G401 (cell line): ENCODE measurements at regions not wholly inside any gene's neighbourhood (a gene's known extent, or its start where the extent isn't known, plus 50 kb on each side); places are given as distances from the start of the nearest gene placed in this dataset.
"Not testable (repeated sequence)": the region's sequence is repeated elsewhere in the genome, so short reads cannot be mapped to it uniquely, and the experiment has no call there.

Experiments
- DNase-seq: peaks from one replicate; pipeline ENCODE4 v3.0.0-alpha.2; 2015; ENCODE audit warnings: low spot score
- in situ Hi-C: cut with HindIII; loops from 2 replicates; pipeline ENCODE4 v1.10.0; 2016; ENCODE audit warnings: low sequenced_read_pairs, mixed read lengths

DNA sequence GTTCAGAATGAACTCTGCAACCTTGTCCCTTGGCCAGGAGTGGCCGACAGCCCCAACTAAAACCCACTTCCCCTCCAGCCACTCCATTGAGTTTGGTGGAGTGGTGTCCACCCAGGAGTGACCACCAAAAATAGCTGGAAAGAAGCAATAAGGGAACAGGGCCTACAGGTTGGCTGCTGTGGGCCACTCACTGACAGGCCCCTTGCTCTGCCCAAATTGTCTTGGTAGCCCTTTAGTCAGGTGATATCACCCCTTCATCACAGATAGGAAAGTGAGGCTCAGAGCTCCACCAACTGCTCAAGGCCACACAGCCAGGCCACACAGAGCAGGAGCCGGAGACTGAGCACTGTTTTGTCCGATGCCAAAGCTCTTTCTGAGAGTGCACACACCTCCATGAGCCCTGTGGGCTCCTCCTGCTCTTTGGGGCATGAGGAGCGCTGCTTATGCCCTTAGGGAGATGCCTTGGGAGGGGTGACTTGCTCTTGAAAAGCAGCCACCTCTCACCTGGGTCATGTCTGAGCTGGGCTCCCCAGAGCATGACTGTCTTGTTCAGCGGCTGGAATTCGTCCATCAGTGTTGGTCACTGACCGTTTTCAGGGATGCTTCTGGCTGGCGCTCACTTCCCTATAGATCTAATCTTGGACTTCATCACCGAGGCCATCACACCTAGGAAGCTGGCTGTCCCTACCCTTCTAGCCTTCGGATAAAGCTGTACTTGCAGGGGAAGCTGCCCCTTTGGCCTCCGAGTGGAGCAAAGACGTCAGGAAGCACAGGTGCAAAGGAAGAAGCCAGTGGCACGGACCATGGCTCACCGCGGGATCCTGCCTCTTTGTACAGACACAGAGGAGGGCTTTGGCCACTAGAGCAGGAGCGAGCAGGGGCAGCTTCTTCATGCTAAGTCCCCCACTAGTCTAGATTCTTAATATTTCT lies 186.0 kb upstream of the ZNF469 start:
- no peak for DNase-seq
- in situ Hi-C loops: no loop called here

- DNase-seq: no peak
- in situ Hi-C loops: no loop called here
Observed at GRCh38 chr16:88197481-88198456, 185.0 kb upstream of the ZNF469 start.

- in situ Hi-C loops, DNase-seq: not testable (repeated sequence)
Observed at GRCh38 chr16:88198457-88199295, 184.1 kb upstream of the ZNF469 start.

DNA sequence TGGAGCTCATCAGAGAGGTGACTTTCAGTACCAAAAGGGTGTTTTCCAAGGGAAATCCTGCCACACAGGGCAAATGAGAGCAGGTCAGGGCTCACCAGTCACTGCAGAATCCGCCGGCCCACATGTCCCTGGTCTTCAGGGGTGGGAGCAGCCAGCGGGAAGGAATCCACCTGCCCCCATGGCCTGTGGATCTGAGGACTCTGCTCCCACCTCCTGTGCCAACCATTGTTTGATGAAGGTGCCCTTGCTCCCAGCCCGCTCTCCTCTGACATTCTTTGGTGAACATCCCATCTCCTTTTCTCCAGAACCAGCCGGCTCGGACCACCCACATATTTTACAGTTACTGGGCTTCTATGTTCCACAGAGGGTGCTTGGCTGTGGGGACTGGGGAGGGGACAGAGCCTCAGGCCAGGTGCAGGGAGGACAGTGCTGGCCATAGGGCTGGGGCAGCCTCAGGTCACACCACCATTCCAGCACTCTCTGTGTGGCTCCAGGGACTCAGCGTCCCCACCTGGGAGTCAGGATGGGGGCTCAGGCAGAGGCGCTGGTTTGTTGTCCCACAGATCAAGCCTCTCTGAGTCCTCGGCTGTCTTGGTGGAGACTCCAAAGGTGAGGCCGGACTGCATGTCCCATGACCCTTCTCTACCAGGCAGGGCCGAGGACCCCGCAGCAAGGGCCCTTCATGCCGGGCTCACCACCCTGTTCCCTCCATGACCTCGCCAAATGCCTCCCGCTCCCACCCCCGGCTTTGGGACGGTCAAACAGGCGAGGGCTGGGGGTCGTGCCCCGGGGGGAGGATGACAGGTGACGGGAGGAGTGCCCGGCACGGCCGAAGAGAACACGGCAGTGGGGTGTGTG lies 183.2 kb upstream of the ZNF469 start:
- in situ Hi-C loops, DNase-seq: not testable (repeated sequence)

GRCh38 chr16:88200154-88200895 lies 182.4 kb upstream of the ZNF469 start:
- DNase-seq: peak; percentile 82
- in situ Hi-C loops: not testable (repeated sequence)

- in situ Hi-C loops: no loop called here
- no peak for DNase-seq
Observed at GRCh38 chr16:88200896-88201185, 181.9 kb upstream of the ZNF469 start.

DNA sequence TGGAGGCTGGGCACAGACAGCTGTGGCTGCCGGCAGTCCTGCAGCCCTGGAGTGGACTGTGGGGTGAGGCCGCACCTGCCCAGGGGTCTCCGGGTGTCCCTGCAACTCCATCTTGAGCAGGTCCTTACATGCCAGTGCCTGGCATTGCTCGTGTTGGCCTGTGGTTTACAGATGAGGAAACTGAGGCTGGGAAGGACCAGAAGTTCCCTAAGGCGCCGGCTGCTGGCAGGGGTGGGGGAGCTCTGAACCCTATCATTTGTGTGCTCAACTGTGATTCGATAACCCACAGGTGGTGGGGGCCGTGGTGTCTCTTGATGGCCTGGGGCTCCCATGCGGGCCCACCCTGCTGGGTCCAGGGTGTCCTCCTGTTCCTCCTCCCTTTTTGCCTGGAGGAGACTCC lies 181.1 kb upstream of the ZNF469 start:
- in situ Hi-C loops, DNase-seq: not testable (repeated sequence)

- in situ Hi-C loops: no loop called here
Observed at GRCh38 chr16:88202207-88202745, 180.5 kb upstream of the ZNF469 start.

GRCh38 chr16:88202856-88203681 lies 179.7 kb upstream of the ZNF469 start:
- in situ Hi-C loops, DNase-seq: not testable (repeated sequence)

More at GRCh38 chr16:88202207-88202745, 180.5 kb upstream of the ZNF469 start:
- DNase-seq: no peak

DNA sequence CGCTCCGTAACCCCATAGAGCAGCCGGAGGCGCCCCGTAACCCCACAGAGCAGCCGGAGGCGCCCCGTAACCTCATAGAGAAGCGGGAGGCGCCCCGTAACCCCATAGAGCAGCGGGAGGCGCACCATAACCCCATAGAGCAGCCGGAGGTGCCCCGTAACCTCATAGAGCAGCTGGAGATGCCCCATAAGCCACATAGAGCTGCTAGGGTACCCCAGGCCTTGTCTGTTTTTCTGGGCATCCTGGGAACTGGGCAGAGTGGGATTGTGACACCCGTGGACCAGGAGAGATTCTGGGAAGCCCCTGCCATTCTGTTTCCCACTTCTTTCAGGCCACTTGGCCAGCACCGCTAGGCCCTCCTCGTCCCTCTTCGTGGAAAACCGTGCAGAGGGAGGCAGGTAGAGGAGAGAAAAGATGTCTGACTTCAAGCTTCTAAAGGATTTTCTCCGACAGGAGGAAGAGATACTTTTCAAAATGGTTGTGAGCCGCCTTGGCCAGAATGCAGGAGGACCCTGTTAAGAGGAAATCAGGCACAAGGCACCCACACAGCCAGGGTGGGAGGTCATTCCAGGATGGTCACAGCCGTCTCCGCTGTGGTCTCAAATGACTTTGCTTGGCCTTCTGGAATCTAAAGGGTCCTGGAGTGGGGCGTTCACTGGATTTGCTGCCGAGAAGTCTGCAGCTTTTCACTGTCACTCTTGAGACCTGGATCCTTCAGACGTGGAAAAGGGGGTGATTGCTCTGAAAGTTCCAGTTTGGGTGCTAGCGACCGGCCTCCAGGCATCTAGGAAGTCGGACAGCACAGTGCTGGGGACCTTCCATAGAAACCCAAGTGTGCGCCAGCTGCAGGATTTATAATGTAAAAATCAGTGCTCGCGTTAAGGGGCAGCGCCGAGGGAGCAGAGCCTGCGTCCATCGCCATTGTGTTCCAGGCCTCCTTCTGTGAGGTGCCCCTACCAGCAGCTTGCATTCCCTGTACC lies 178.3 kb upstream of the ZNF469 start:
- in situ Hi-C loops, DNase-seq: not testable (repeated sequence)

DNA sequence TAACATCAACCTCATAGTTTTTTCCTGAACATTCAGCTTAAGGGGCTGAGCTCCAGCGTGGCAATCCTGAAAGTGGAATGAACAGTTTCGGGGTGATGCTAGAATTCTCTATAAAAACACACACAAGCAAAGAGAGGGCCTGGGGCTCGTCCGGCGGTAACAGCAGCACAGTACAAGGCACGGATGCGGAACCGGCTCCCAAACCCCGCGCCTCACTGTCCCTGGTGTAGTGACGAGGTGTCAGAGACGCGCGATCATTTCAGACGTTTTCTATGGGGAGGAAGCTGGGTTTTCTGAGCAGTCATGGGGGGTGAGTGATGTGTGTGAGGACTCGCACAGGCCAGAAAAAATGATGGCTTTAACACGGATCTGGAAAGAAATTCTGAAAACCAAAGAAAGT lies 177.3 kb upstream of the ZNF469 start:
- in situ Hi-C loops, DNase-seq: not testable (repeated sequence)

- DNase-seq, in situ Hi-C loops: not testable (repeated sequence)
Observed at GRCh38 chr16:88206006-88206405, 176.8 kb upstream of the ZNF469 start.

- in situ Hi-C loops, DNase-seq: not testable (repeated sequence)
Observed at GRCh38 chr16:88206516-88206915, 176.2 kb upstream of the ZNF469 start.

DNA sequence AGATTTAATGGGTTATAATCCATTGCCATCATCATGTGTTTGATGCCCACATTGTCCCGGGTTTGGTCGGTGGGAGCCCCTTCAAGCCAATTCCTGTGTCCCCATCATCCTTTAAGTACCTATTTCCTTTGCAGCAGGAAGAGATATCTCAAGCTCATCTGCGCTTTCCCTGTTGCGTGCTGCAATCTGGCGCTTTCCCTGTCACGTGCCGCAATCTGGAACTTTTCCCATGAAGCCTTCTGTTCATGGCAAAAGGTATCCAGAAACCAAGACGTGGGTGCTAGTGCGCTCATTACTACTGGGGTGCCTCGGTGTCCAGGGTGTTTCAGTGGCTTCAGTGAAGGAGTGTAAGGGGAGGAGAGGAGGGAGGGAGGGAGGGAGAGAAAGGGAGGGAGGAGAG lies 174.6 kb upstream of the ZNF469 start:
- in situ Hi-C loops: no loop called here
- DNase-seq: peak; percentile 77

GRCh38 chr16:88208776-88209175 lies 174.0 kb upstream of the ZNF469 start:
- DNase-seq, in situ Hi-C loops: not testable (repeated sequence)
